DOHH2 (cell line): ENCODE measurements at regions not wholly inside any gene's neighbourhood (a gene's known extent, or its start where the extent isn't known, plus 50 kb on each side); places are given as distances from the start of the nearest gene placed in this dataset.

Source experiments
- EZH2phosphoT487 ChIP-seq: fragments of 200-600 bp; sonication (generic); IDR thresholded peaks from 2 replicates; pipeline ENCODE4 v1.6.1; 2017; ENCODE audit warnings: borderline replicate concordance, mild to moderate bottlenecking, antibody characterized with exemption, low read length, moderate library complexity, mixed read lengths
- TF ChIP-seq, protein P1 (sequence below): fragments of 200-600 bp; sonication (generic); IDR thresholded peaks from one replicate; pipeline ENCODE4 v1.5.1; 2014; ENCODE audit warnings: antibody characterized with exemption, mild to moderate bottlenecking, low read depth, low read length; ENCODE audit not compliant: poor library complexity, severe bottlenecking

DNA sequence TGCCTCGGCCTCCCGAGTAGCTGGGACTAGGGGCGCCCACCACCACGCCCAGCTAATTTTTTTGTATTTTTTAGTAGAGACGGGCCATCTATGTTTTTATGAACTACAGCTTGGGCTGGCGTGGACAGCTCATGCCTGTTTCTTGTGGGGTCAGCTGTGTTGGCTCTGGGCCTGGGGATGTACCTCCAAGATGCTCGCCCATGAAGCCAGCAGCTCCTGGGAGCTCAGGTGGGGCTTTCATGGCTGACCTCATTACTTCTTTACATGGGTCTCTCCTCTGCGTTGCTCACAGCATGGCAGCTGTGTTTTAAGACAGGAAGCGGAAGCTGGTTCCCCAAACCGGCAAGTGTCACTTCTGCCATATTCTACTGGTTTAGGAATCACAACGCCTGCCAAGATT lies 203.1 kb downstream of the SOX11 start:
- TF ChIP-seq, protein P1, sequence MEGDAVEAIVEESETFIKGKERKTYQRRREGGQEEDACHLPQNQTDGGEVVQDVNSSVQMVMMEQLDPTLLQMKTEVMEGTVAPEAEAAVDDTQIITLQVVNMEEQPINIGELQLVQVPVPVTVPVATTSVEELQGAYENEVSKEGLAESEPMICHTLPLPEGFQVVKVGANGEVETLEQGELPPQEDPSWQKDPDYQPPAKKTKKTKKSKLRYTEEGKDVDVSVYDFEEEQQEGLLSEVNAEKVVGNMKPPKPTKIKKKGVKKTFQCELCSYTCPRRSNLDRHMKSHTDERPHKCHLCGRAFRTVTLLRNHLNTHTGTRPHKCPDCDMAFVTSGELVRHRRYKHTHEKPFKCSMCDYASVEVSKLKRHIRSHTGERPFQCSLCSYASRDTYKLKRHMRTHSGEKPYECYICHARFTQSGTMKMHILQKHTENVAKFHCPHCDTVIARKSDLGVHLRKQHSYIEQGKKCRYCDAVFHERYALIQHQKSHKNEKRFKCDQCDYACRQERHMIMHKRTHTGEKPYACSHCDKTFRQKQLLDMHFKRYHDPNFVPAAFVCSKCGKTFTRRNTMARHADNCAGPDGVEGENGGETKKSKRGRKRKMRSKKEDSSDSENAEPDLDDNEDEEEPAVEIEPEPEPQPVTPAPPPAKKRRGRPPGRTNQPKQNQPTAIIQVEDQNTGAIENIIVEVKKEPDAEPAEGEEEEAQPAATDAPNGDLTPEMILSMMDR = no peak
- TF ChIP-seq EZH2phosphoT487 = no peak
